LNCaP clone FGC (cell line): ENCODE measurements at regions not wholly inside any gene's neighbourhood (a gene's known extent, or its start where the extent isn't known, plus 50 kb on each side); places are given as distances from the start of the nearest gene placed in this dataset.

Experiments used
- DNase-seq: peaks from one replicate; pipeline ENCODE4 v3.0.0-alpha.2; 2011; ENCODE audit warnings: low read depth
- H3K4me3 ChIP-seq: 2 replicates; pipeline ENCODE4 v1.5.1; 2011; ENCODE audit warnings: mild to moderate bottlenecking, low read depth, low read length, control low read depth
- CTCF ChIP-seq: IDR thresholded peaks from 2 replicates; pipeline ENCODE4 v1.5.1; 2012; ENCODE audit warnings: mild to moderate bottlenecking; ENCODE audit not compliant: control insufficient read depth, insufficient read depth; ENCODE audit errors: extremely low read depth

DNA sequence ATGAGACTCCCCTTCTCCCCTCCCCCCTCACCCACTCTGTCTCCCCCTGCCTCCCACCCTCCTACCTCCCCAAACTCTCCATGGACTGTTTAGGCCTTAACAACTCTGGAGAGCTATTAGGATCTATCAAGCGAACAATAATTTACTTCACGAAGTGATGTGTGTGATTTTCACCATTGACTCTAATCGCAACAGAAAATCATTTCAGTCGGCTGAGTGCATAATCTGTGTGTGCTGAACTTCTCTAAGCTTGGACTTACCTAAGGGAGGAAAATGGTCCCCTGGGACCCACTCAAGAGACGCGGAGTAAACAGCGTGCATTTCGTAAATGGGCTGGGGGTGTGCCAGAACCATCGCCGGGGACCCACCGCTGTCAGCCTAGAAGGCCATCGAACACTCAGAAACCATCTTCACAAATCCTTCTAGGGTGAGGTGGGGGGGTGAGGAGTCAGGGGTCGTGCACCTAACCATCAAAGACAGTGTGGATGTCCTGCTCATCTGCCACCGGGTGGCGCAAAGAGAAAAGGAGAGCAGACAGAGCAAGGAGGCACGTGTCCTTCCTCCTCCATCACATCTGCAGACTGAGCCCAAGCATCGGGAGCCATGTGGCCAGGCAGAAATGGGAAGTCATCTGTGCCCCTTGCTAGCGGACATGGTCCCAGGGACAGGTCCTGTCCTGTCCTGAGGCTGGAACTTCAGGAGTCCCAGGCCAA is 62.1 kb upstream of the NUP50 start:
- H3K4me3 ChIP-seq, result no peak overlapping the region
- DNase-seq, result no peak
- TF ChIP-seq CTCF, result peak; percentile 67

- TF ChIP-seq CTCF, result no peak
- DNase-seq, result no peak
- H3K4me3 ChIP-seq, result no peak overlapping the region
Measured at GRCh38 chr22:45102896-45103420, 60.8 kb upstream of the NUP50 start.

DNA sequence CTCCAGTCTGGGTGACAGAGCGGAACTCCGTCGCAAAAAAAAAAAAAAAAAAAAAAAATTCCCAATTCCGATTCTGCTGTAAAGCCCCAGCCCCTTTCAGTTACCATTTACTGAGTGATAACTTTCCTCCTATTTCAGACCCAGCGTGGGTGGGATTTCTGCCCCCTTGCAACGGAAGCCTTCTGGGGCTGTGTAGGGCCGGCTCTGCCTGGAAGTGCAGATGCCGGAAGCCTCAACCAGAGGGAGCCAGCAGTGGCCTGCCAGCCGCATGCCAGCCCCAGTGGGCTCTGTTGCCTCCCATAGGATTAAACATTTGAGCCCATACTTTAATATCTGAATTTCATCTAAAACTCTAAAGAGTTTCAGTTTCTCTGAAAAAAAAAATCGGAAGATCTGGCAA is 60.0 kb upstream of the NUP50 start:
- DNase-seq, result no peak
- TF ChIP-seq CTCF, result no peak
- H3K4me3 ChIP-seq, result no peak overlapping the region

GRCh38 chr22:45104313-45104712 is 59.4 kb upstream of the NUP50 start:
- H3K4me3 ChIP-seq, result no peak overlapping the region
- DNase-seq, result no peak
- TF ChIP-seq CTCF, result no peak

DNA sequence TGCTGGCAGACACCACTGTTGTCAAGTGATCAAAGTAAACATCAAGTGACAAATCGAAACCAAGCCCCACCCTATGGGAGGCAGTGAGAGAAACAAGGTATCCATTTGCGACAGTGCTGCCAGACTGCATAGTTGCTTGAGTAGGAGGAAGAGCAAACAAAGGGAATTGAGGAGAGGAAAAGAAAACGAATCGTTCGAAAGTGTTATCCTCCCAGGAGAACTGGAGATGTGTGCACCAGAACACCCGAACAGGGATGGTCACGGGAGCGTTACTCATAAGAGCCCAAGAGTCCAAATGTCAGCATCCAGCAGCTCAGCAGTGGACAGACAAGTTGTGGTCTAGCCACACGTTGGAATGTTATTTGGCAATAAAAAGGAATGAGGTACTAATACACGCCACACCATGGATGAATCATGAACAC is 58.4 kb upstream of the NUP50 start:
- H3K4me3 ChIP-seq, result peak overlapping the region; percentile 13; the same call in 1 of the 2 replicates
- DNase-seq, result peak; percentile 88
- no peak for TF ChIP-seq CTCF

DNA sequence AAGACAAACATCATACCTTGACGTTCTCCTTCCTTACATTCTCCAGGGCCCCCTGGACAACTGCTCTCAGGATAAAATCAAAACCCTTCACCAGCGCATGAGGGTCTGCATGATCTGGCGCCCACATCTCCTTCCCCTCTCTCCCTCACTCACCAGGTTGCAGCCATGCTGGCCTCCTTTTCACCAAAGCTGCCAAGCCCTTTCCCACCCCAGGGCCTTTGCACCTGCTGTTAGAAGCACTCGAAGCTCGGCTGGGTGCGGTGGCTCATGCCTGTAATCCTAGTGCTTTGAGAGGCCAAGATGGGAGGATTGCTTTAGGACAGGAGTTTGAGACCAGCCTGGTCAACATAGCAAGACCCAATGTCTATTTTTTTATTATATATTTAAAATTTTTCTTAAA is 56.1 kb upstream of the NUP50 start:
- no peak for TF ChIP-seq CTCF

More for the DNA sequence above, 56.1 kb upstream of the NUP50 start:
- DNase-seq, result no peak
- no peak overlapping the region for H3K4me3 ChIP-seq
